ENCODE measurements at regions not wholly inside any gene's neighbourhood (a gene's known extent, or its start where the extent isn't known, plus 50 kb on each side); places are given as distances from the start of the nearest gene placed in this dataset.
"Not testable (repeated sequence)": the region's sequence is repeated elsewhere in the genome, so short reads cannot be mapped to it uniquely, and the experiment has no call there.

DNA sequence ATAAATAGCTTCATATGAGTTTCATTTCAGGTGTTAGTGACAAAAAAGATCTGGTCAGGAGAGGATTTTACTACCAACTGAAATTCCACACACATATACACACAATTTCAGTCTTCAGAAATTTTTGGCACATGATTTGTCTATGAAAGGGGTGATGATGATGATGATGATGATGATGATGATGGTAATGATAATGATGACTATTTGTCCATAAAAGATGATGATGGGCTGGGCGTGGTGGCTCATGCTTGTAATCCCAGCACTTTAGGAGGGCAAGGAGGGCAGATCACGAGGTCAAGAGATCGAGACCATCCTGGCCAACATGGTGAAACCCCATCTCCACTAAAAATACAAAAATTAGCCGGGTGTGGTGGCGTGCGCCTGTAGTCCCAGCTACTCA is 288.2 kb downstream of the ANXA1 start:
- TF ChIP-seq, protein P1, sequence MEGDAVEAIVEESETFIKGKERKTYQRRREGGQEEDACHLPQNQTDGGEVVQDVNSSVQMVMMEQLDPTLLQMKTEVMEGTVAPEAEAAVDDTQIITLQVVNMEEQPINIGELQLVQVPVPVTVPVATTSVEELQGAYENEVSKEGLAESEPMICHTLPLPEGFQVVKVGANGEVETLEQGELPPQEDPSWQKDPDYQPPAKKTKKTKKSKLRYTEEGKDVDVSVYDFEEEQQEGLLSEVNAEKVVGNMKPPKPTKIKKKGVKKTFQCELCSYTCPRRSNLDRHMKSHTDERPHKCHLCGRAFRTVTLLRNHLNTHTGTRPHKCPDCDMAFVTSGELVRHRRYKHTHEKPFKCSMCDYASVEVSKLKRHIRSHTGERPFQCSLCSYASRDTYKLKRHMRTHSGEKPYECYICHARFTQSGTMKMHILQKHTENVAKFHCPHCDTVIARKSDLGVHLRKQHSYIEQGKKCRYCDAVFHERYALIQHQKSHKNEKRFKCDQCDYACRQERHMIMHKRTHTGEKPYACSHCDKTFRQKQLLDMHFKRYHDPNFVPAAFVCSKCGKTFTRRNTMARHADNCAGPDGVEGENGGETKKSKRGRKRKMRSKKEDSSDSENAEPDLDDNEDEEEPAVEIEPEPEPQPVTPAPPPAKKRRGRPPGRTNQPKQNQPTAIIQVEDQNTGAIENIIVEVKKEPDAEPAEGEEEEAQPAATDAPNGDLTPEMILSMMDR (conservative IDR thresholded peaks at IDR 0.05), result not testable (repeated sequence)
- not testable (repeated sequence) for TF ChIP-seq ZFX (IDR thresholded peaks at IDR 0.05)

Measured in C4-2B (cell line).